ENCODE measurements at regions not wholly inside any gene's neighbourhood (a gene's known extent, or its start where the extent isn't known, plus 50 kb on each side); places are given as distances from the start of the nearest gene placed in this dataset.

DNA sequence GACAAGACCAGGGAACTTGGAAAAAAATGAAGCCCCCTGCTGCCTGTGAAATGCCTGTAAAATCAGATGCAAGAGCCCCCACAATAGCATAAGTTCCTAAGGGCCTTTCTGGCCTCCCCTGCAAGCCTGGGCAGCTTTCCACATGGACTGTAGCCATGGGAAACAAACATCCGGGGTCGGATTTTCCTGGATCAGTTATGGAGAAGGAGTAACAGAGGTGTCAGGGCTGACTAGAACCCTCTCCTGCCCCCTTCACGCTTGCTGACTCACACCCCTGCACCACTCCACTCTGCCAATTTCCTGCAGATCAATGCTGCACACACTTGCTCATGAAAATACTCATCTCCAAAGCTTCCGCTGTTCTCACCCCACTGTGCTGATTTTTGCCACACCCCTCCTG, 258.6 kb downstream of the CBLN1 start:
- Mint-ChIP-seq H3K27ac (no peak overlapping the region), H3K9me3 (peaks cover 2% of the 10 kb centered on the region)

DNA sequence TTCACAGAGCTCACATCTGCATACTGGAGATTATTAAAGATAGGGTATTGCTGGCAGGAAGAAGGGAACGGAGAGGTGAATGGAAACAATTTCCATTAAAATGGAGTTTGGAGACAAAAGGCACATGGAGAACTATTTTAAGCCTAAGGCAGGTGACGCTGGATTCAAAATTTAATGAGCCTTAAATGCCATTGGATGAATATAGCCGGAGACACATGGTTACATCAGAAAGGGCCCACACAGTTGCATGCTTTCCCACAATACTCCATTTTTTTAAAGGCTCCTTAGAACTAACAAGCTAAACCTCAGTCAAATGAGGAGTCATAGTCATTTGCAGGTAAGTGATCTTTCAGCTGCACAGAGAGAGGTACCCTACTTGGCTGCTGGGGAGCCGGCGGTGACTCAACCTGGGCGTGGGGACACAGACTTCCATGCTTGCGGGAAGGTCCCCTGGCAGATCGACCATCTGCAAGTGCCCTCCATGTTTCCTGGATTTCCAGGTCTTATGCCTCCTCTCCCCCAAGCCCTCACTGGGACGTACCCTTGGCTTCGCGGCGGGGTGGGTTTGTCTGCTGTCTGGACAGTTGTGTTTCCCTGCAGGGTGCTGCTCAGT, 259.2 kb downstream of the CBLN1 start:
- CTCF ChIA-PET, result no interaction called here
- no peak for DNase-seq
- Mint-ChIP-seq H3K4me1 (no peaks in the 10 kb centered on the region), H3K4me3 (no peak overlapping the region), H3K9me3 (peaks cover 2% of the 10 kb centered on the region), H3K36me3 (ENCODE audit: low read depth) (no peaks in the 10 kb centered on the region), H3K27me3 (no peaks in the 10 kb centered on the region), H3K27ac (no peak overlapping the region)
- POLR2A ChIA-PET, result no interaction called here

More for the DNA sequence above, 258.6 kb downstream of the CBLN1 start:
- no peaks in the 10 kb centered on the region for H3K36me3 Mint-ChIP-seq (ENCODE audit: low read depth)
- no peaks in the 10 kb centered on the region for H3K27me3 Mint-ChIP-seq
- DNase-seq, result no peak
- H3K4me1 Mint-ChIP-seq, result no peaks in the 10 kb centered on the region
- POLR2A ChIA-PET, result no interaction called here
- CTCF ChIA-PET, result no interaction called here
- no peak overlapping the region for H3K4me3 Mint-ChIP-seq

DNA sequence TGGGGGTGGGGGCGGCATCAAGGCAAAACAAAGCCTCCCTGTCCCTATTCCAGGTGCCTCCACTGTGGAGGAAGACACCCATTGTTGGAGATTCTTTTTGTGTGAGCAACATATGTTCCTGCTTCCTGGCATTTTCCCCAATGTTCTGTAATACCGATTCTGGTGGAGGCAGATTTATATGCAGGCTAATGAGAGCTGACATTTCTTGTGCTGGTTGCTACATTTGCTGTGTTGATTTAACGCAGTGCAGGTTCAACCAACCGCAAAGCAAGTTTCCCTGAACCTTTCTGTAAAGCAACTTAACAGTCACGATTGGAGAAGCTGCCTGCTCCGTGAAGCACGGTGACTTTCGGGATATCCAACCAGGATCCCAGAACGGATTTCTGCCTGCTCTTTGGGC, 260.5 kb downstream of the CBLN1 start:
- H3K27me3 Mint-ChIP-seq, result no peaks in the 10 kb centered on the region
- POLR2A ChIA-PET, result no interaction called here
- no peak overlapping the region for H3K27ac Mint-ChIP-seq
- H3K36me3 Mint-ChIP-seq (ENCODE audit: low read depth), result no peaks in the 10 kb centered on the region
- H3K4me1 Mint-ChIP-seq, result no peaks in the 10 kb centered on the region
- no peak for DNase-seq
- CTCF ChIA-PET, result no interaction called here
- peaks cover 2% of the 10 kb centered on the region for H3K9me3 Mint-ChIP-seq
- no peak overlapping the region for H3K4me3 Mint-ChIP-seq

DNA sequence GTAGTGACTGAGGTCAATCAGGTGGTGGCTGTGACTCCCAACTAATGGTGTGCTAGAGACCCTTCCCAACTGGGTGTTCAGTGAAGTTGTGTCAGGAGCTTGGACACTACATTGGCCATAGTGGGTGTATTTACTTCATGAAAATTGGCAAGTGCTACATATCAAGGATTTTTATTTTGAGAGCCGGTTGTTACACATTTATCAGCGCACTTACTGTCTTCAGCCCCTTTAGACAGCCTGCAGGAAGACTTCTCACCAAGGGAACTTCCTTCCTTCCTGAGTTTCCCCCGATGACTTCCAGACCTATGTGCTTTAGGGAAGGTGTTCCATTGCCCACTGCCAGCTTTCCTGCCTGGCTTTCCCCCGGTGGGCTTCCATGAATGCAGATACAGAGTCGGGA, 261.2 kb downstream of the CBLN1 start:
- H3K27me3 Mint-ChIP-seq, result no peaks in the 10 kb centered on the region
- no peak overlapping the region for H3K4me3 Mint-ChIP-seq
- peaks cover under 1% of the 10 kb centered on the region for H3K9me3 Mint-ChIP-seq
- no peak for DNase-seq
- POLR2A ChIA-PET, result no interaction called here
- no peaks in the 10 kb centered on the region for H3K4me1 Mint-ChIP-seq
- CTCF ChIA-PET, result no interaction called here
- no peak overlapping the region for H3K27ac Mint-ChIP-seq
- H3K36me3 Mint-ChIP-seq (ENCODE audit: low read depth), result no peaks in the 10 kb centered on the region

DNA sequence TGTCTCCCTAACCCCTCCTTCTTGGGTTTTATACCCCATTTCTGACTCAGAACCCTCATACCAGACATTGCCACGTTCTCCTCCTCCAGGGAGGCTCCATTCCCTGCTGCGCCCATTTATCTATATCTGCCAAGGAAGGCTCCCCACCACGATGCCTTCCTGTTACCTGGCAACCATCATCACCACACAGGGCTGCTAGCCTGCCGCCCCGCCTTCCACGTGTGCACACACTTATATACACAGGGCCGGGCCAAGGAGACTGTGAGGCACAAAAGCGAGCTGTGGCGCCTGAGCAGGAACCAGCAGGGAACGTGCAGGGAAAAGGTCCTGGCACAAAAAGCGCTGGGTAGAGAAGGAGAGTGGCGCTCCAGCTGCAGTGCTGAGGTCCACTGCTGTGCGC, 261.8 kb downstream of the CBLN1 start:
- Mint-ChIP-seq H3K4me3 (no peak overlapping the region), H3K4me1 (no peaks in the 10 kb centered on the region), H3K27ac (no peak overlapping the region), H3K27me3 (no peaks in the 10 kb centered on the region), H3K36me3 (ENCODE audit: low read depth) (no peaks in the 10 kb centered on the region), H3K9me3 (no peaks in the 10 kb centered on the region)
- DNase-seq, result no peak
- ChIA-PET CTCF (no interaction called here), POLR2A (no interaction called here)

DNA sequence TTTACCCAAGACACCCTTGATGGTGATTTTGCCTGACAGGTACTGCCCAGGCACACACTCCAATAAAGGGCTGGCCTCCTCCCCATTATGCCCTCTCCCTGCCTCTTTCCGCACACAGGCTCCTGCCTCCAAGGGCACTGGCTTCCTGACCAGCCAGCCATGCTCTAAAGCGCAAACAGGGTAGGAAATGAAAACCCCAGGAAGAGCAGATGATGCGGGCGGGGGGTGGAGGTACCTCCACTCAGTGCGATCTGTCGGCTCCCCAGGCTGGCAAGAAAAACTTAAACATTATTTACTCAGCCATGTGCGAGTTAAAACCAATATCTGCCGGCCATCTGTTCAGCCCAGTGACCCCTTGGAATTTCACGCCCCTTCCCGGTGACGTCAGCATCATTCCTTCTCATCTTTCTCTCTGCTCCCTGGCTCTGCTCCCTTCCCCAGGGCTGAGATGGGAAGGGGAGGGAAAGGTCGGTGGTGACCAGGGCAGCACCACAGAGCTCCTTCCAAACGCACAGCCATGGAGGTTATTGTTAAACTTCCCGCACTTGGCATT, 262.5 kb downstream of the CBLN1 start:
- Mint-ChIP-seq H3K27ac (no peak overlapping the region), H3K27me3 (no peaks in the 10 kb centered on the region), H3K4me3 (no peak overlapping the region), H3K36me3 (ENCODE audit: low read depth) (no peaks in the 10 kb centered on the region), H3K4me1 (no peaks in the 10 kb centered on the region), H3K9me3 (peaks cover 3% of the 10 kb centered on the region)
- ChIA-PET CTCF (no interaction called here), POLR2A (no interaction called here)
- DNase-seq, result no peak

DNA sequence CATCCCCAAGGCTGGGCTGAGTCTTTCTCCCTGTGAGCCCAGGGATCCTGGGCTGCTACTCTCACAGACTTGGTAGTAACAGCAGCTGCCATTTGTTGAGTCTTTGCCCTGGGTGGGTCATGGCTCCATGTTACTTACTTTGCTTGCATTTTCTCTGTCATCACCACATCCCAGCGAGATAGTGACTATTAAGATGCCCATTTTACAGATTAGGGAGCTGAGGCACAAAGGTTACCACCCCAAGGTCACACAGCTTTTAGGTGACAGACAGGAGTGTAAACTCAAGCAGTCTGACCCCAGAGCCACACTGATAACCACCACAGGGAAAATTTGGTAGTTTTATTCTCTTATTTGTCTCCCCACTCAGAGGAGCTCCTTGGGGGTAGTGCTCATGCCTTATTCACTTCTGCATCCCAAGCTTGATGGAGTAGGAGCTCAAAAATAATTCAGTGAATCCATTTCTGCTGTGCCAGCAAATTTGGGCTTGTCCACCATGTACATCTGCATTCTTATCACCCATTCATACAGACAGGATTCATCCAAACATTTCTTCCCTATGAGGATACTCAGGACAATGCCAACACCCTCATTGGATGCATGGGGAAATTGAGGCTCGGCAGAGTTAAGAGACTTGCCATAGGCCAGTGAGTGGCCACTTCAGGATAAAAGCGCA, 263.2 kb downstream of the CBLN1 start:
- Mint-ChIP-seq H3K9me3 (peaks cover 3% of the 10 kb centered on the region), H3K4me3 (no peak overlapping the region), H3K27me3 (no peaks in the 10 kb centered on the region), H3K36me3 (ENCODE audit: low read depth) (no peaks in the 10 kb centered on the region), H3K27ac (no peak overlapping the region), H3K4me1 (no peaks in the 10 kb centered on the region)
- no peak for DNase-seq
- CTCF ChIA-PET, result no interaction called here
- POLR2A ChIA-PET, result no interaction called here

DNA sequence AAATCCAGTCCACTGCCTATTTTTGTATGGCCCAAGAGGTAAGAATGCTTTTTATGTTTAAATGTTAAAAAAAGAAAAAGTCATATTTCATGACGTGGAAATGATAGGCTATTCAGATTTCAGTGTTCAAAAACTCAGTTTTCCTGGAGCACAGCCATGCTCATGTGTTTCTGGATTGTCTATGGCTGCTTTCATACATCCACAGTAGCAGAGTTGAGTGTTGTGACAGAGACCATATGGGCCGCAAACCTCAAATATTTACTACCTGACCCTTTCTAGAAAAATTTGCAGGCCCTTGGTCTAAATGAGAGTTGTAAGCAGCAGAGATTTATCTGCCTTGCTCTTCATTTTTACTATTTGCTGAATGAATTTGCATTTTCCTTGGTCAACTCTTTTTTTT, 264.1 kb downstream of the CBLN1 start:
- H3K4me1 Mint-ChIP-seq, result no peaks in the 10 kb centered on the region
- H3K4me3 Mint-ChIP-seq, result no peak overlapping the region
- CTCF ChIA-PET, result no interaction called here
- POLR2A ChIA-PET, result no interaction called here
- H3K27me3 Mint-ChIP-seq, result no peaks in the 10 kb centered on the region
- no peak overlapping the region for H3K27ac Mint-ChIP-seq
- DNase-seq, result no peak
- H3K9me3 Mint-ChIP-seq, result peaks cover 3% of the 10 kb centered on the region
- no peaks in the 10 kb centered on the region for H3K36me3 Mint-ChIP-seq (ENCODE audit: low read depth)

DNA sequence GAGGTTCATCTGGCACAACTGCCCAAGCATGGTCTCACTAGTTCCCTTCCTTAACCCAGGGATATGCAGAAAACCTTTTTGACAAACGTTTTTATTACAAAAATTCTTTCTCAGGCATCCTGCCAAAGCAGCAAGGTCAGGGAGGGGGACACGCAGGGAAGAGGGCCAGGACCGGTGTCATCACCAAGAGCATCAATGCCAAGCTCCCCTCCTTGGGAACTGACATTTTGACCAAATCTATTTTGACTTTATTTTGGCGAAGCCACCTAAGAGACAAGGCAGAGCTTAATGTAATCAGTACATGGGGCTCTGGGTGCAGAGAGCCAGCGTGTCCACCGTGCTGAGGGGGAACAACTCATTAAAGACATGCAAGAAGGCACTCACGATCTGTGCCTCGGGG, 265.2 kb downstream of the CBLN1 start:
- no peak overlapping the region for H3K4me3 Mint-ChIP-seq
- CTCF ChIA-PET, result no interaction called here
- POLR2A ChIA-PET, result no interaction called here
- H3K27ac Mint-ChIP-seq, result no peak overlapping the region
- H3K27me3 Mint-ChIP-seq, result no peaks in the 10 kb centered on the region
- H3K4me1 Mint-ChIP-seq, result no peaks in the 10 kb centered on the region
- no peaks in the 10 kb centered on the region for H3K36me3 Mint-ChIP-seq (ENCODE audit: low read depth)
- DNase-seq, result no peak
- H3K9me3 Mint-ChIP-seq, result peaks cover 4% of the 10 kb centered on the region

DNA sequence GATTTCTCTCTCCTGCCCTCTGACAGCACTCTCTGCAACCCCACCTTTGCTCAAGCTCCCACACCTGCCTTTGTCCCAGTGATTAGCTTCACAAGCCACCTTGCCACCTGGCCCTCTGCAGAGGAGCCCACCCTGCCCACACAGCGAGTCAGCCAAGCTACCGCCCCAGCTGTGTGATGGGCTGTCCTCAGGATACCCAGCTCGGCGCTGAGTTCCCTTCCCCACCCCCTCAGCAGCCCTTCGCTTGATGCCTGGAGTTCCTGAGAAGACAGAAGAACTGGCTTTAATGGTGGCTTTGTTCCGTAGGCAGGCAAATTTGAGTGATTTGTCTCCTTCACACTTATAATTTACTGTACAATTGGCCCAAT, 266.4 kb downstream of the CBLN1 start:
- CTCF ChIA-PET, result no interaction called here
- Mint-ChIP-seq H3K36me3 (ENCODE audit: low read depth) (no peaks in the 10 kb centered on the region), H3K9me3 (peaks cover 8% of the 10 kb centered on the region), H3K27ac (no peak overlapping the region), H3K4me3 (no peak overlapping the region), H3K4me1 (no peaks in the 10 kb centered on the region), H3K27me3 (no peaks in the 10 kb centered on the region)
- POLR2A ChIA-PET, result no interaction called here
- DNase-seq, result no peak

DNA sequence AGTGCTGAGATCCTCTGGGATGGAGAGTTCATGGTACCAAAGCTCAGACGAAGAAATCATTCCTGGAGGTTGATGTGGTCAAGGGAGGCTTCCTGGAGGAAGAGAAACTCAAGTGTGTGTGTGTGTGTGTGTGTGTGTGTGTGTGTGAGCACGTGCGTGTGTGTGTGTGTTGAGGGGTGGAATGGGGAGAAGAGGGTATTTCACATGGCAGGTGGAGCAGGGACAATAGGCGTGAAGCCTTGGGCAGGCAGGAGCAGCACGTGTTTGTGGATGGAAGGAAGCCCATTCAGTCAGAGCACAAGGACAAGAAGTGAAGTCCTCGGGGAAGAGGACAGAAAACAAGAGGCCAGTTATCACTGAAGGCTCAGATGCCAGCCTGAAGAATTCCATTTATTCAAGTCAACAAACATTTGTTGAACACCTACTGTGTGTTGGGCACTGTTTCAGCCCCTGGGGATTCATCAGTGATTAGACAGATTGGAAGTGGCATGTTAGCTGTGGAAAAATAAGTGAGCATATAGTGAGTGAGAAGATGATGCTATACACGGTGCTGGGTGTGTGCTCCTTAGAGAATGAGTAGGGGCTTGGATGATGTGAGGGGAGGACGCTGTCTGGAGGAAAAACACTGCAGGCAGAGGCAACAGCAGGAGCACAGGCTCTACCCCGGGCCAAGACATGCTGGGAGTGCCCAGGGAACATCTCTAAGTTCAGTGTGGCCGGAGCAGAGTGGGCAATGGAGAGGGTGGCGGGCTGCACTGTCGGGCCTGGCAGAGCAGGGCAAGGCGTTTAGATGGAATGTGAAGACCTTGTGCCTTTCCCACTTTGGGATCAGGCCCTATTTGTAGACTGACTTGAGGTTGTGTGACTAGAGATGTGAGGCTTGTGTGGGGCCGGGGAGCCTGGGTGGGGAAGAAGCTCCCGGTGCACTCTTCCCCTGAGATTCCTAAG, 267.1 kb downstream of the CBLN1 start:
- Mint-ChIP-seq H3K4me1 (no peaks in the 10 kb centered on the region), H3K27me3 (no peaks in the 10 kb centered on the region), H3K4me3 (no peak overlapping the region), H3K27ac (no peak overlapping the region), H3K36me3 (ENCODE audit: low read depth) (no peaks in the 10 kb centered on the region), H3K9me3 (peaks cover 8% of the 10 kb centered on the region)
- ChIA-PET CTCF (no interaction called here), POLR2A (no interaction called here)
- no peak for DNase-seq

DNA sequence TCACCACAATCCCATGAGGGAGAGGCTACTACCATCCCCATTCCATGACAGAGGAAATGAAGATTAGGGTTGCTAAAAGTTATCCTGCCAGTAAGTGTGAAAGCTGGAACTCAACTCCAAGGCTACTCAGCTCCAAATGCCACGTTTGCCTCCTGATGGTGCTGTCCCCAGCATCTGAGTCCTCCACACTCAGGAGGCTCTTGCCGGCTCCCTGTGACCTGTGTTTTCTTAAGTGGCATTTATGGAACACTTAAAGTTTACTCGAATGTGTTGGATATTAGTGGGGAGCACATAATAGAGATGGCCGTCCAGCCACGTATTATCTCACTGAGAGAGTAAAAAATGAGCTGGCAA, 267.9 kb downstream of the CBLN1 start:
- no peaks in the 10 kb centered on the region for H3K36me3 Mint-ChIP-seq (ENCODE audit: low read depth)
- no peaks in the 10 kb centered on the region for H3K4me1 Mint-ChIP-seq
- POLR2A ChIA-PET, result no interaction called here
- H3K9me3 Mint-ChIP-seq, result peaks cover 8% of the 10 kb centered on the region
- H3K27ac Mint-ChIP-seq, result no peak overlapping the region
- CTCF ChIA-PET, result no interaction called here
- H3K27me3 Mint-ChIP-seq, result no peaks in the 10 kb centered on the region
- no peak for DNase-seq
- no peak overlapping the region for H3K4me3 Mint-ChIP-seq

DNA sequence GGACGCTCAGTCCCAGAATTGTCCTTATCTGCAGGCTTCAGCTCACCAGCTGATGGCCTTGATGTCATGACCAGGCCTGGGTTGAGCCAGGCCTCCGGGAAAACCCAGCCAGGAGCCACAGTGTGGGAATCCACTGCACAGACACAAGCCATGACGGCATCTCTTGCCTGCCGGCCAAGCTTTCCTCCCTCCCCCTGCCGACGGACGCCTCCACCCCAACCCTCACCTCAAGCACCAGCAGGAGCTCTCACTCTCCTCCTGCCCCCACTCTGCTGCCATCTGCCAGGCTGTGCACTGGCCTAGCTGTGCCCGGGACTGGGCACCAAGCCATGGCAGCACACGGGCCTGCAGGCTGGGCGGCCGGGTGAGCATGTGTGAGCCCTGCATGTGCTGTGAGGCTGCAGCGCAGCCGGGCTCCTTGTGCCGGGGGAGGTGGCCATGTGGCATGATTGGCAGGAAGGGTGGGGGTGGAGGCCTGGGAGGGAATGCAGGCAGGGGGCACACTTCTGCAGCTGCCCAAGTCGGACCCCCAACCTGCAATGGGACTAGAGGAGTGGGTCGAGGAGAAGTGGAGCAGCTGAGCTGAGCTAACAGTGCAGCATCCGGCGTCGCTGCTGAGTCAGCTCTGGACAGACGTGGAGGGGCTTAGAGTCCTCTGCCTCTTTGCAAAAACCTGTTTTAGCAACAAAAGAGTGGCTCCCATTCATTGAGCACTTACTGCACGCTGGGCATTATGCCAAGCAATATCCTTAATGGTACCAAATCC, 268.5 kb downstream of the CBLN1 start:
- H3K27me3 Mint-ChIP-seq, result no peaks in the 10 kb centered on the region
- DNase-seq, result no peak
- H3K4me3 Mint-ChIP-seq, result no peak overlapping the region
- H3K9me3 Mint-ChIP-seq, result peaks cover 8% of the 10 kb centered on the region
- H3K27ac Mint-ChIP-seq, result no peak overlapping the region
- ChIA-PET POLR2A (no interaction called here), CTCF (no interaction called here)
- H3K36me3 Mint-ChIP-seq (ENCODE audit: low read depth), result no peaks in the 10 kb centered on the region
- no peaks in the 10 kb centered on the region for H3K4me1 Mint-ChIP-seq
